Mesenchymal stem cell (in vitro differentiated cells and primary cell): ENCODE measurements at regions not wholly inside any gene's neighbourhood (a gene's known extent, or its start where the extent isn't known, plus 50 kb on each side); places are given as distances from the start of the nearest gene placed in this dataset.

Experiments
- DNase-seq: peaks from one replicate; pipeline ENCODE4 v3.0.0-alpha.2; 2013
- H2AFZ ChIP-seq: one replicate; pipeline ENCODE4 v1.6.1; 2013; ENCODE audit warnings: low read depth, mild to moderate bottlenecking, control low read depth, inconsistent platforms, low read length, moderate library complexity
- H2AK5ac ChIP-seq: 2 replicates; pipeline ENCODE4 v1.6.1; 2013; ENCODE audit warnings: low read length, moderate library complexity, mild to moderate bottlenecking, inconsistent platforms; ENCODE audit not compliant: severe bottlenecking
- H2BK120ac ChIP-seq: one replicate; pipeline ENCODE4 v1.6.1; 2013; ENCODE audit warnings: low read depth, mild to moderate bottlenecking, inconsistent platforms, low read length, moderate library complexity
- H2BK12ac ChIP-seq, 2 experiments: one replicate each; pipeline ENCODE4 v1.6.1; 2013; ENCODE audit warnings: inconsistent platforms in 2 of 2, low read length in 2 of 2, mild to moderate bottlenecking in 2 of 2, moderate library complexity in 2 of 2, control low read depth in 1 of 2
- H2BK15ac ChIP-seq: one replicate; pipeline ENCODE4 v1.6.1; 2013; ENCODE audit warnings: mild to moderate bottlenecking, low read depth, inconsistent platforms; ENCODE audit not compliant: poor library complexity, severe bottlenecking
- H2BK5ac ChIP-seq: 2 replicates; pipeline ENCODE4 v1.6.1; 2013; ENCODE audit warnings: low read depth, mild to moderate bottlenecking, low read length, control low read depth, inconsistent platforms; ENCODE audit not compliant: poor library complexity, severe bottlenecking
- H3K14ac ChIP-seq, 2 experiments: one replicate each; pipeline ENCODE4 v1.6.1; 2013; ENCODE audit warnings: inconsistent platforms in 2 of 2, low read length in 2 of 2, control low read depth in 1 of 2, mild to moderate bottlenecking in 1 of 2, moderate library complexity in 1 of 2
- H3K18ac ChIP-seq, 2 experiments: one replicate each; pipeline ENCODE4 v1.6.1; 2013; ENCODE audit warnings: inconsistent platforms in 2 of 2, low read length in 2 of 2, control low read depth in 1 of 2, low read depth in 1 of 2, mild to moderate bottlenecking in 1 of 2
- H3K23ac ChIP-seq, 2 experiments: one replicate each; pipeline ENCODE4 v1.6.1; 2013; ENCODE audit warnings: inconsistent platforms in 2 of 2, low read length in 2 of 2, mild to moderate bottlenecking in 2 of 2, moderate library complexity in 2 of 2, control low read depth in 1 of 2
- H3K27ac ChIP-seq: 2 replicates; pipeline ENCODE4 v1.5.1; 2013; ENCODE audit warnings: mild to moderate bottlenecking, moderate library complexity, low read length, control low read depth, inconsistent platforms; ENCODE audit not compliant: poor library complexity, severe bottlenecking
- H3K27me3 ChIP-seq, 2 experiments: 2 replicates each; pipeline versions ENCODE4 v1.6.1 to v1.7.0; 2013; ENCODE audit warnings: low read length in 2 of 2, mild to moderate bottlenecking in 2 of 2, moderate library complexity in 2 of 2, control low read depth in 1 of 2, inconsistent platforms in 1 of 2; ENCODE audit not compliant: control insufficient read depth in 1 of 2, insufficient read depth in 1 of 2
- H3K36me3 ChIP-seq, 2 experiments: 2 replicates each; pipeline versions ENCODE4 v1.6.1 to v1.7.0; 2013; ENCODE audit warnings: low read length in 2 of 2, control low read depth in 1 of 2, inconsistent platforms in 1 of 2, low read depth in 1 of 2, mild to moderate bottlenecking in 1 of 2; ENCODE audit not compliant: insufficient read depth in 2 of 2, control insufficient read depth in 1 of 2
- H3K4ac ChIP-seq, 2 experiments: one replicate each; pipeline ENCODE4 v1.6.1; 2013; ENCODE audit warnings: inconsistent platforms in 2 of 2, low read length in 2 of 2, mild to moderate bottlenecking in 2 of 2, moderate library complexity in 2 of 2, control low read depth in 1 of 2, low read depth in 1 of 2
- H3K4me1 ChIP-seq: 2 replicates; pipeline ENCODE4 v1.6.1; 2013; ENCODE audit warnings: low read depth, low read length, control low read depth; ENCODE audit not compliant: control insufficient read depth, insufficient read depth
- H3K4me2 ChIP-seq: 2 replicates; pipeline ENCODE4 v1.6.1; 2013; ENCODE audit warnings: low read length, mild to moderate bottlenecking, inconsistent platforms; ENCODE audit not compliant: poor library complexity, severe bottlenecking
- H3K4me3 ChIP-seq, 2 experiments: 2 replicates each; pipeline versions ENCODE4 v1.5.1 to v1.7.0; 2013; ENCODE audit warnings: low read length in 2 of 2, mild to moderate bottlenecking in 2 of 2, control low read depth in 1 of 2, low read depth in 1 of 2; ENCODE audit not compliant: insufficient read depth in 1 of 2
- H3K79me1 ChIP-seq: replicated peaks from 2 replicates; pipeline ENCODE4 v1.6.1; 2013; ENCODE audit warnings: mild to moderate bottlenecking, control low read depth, low read length, inconsistent platforms; ENCODE audit not compliant: poor library complexity, severe bottlenecking
- H3K9ac ChIP-seq: 2 replicates; pipeline ENCODE4 v1.7.0; 2013; ENCODE audit warnings: mild to moderate bottlenecking, low read length, moderate library complexity
- H3K9me3 ChIP-seq: 2 replicates; pipeline ENCODE4 v1.7.0; 2013; ENCODE audit warnings: mild to moderate bottlenecking, low read length; ENCODE audit not compliant: control insufficient read depth
- H4K8ac ChIP-seq: one replicate; pipeline ENCODE4 v1.6.1; 2013; ENCODE audit warnings: inconsistent platforms, mild to moderate bottlenecking, low read length, moderate library complexity
- H4K91ac ChIP-seq: one replicate; pipeline ENCODE4 v1.6.1; 2013; ENCODE audit warnings: mild to moderate bottlenecking, low read length, inconsistent platforms
- WGBS: methylation state at CpG from one replicate; pipeline ENCODE4 v1.1.7; 2013; ENCODE audit warnings: mixed read lengths; 5-methylcytosine and 5-hydroxymethylcytosine counted together

- Histone ChIP-seq H3K4me1 (no peaks in the 10 kb centered on the region), H3K4ac (no peak overlapping the region), H3K79me1 (no peaks in the 10 kb centered on the region), H3K18ac (no peak overlapping the region), H2BK120ac (no peak overlapping the region), H2AK5ac (no peak overlapping the region), H4K91ac (no peak overlapping the region), H3K4me2 (no peak overlapping the region), H4K8ac (no peak overlapping the region), H2AFZ (no peak overlapping the region), H3K36me3 (no peaks in the 10 kb centered on the region), H2BK12ac (no peak overlapping the region), H2BK5ac (no peak overlapping the region), H3K9me3 (peaks cover 3% of the 10 kb centered on the region), H3K23ac (no peak overlapping the region), H2BK15ac (no peak overlapping the region), H3K14ac (no peak overlapping the region), H3K27me3 (no peaks in the 10 kb centered on the region), H3K9ac (no peak overlapping the region), H3K4me3 (no peak overlapping the region), H3K27ac (no peak overlapping the region)
- 90% methylated on average over 5 of the region's 5 CpGs for WGBS
- DNase-seq: no peak
Observed at GRCh38 chr7:124645704-124646103, 119.9 kb downstream of the GPR37 start.

DNA sequence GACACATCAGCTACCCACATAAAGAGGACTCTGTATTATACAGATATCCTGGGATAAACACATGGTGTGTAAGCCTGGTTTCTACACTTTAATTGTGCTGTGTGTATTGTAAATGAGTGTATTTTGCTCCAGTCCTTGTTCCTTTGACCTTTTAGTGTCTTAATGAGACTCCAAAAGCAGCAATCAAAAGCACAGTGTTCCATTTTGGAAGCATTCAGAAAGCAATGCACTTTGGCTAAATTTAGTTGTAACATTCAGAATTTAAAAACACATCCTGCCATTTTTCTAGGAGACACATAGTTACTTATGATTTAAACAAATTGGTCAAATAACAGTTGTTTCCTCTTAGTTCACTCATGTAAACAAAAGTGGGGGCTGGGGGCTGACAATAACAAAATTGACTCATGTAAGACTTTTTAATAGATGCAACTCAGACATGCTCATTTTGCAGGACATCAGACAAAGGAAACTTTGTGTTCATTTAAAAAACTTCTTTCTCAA, 122.2 kb downstream of the GPR37 start:
- no peaks in the 10 kb centered on the region for H3K4me1 ChIP-seq
- H3K9ac ChIP-seq: no peak overlapping the region
- H3K79me1 ChIP-seq: no peaks in the 10 kb centered on the region
- H3K9me3 ChIP-seq: peaks cover 3% of the 10 kb centered on the region
- no peaks in the 10 kb centered on the region for H3K36me3 ChIP-seq
- no peak overlapping the region for H2BK15ac ChIP-seq
- no peak overlapping the region for H3K4me2 ChIP-seq
- no peak overlapping the region for H4K91ac ChIP-seq
- no peak overlapping the region for H3K18ac ChIP-seq
- peak; percentile 3 for DNase-seq
- H3K4me3 ChIP-seq: no peak overlapping the region
- no peaks in the 10 kb centered on the region for H3K27me3 ChIP-seq
- no peak overlapping the region for H3K14ac ChIP-seq
- H4K8ac ChIP-seq: no peak overlapping the region
- no peak overlapping the region for H3K4ac ChIP-seq
- H3K27ac ChIP-seq: no peak overlapping the region
- no peak overlapping the region for H2BK12ac ChIP-seq
- H2AK5ac ChIP-seq: no peak overlapping the region
- no peak overlapping the region for H2BK120ac ChIP-seq
- no peak overlapping the region for H2AFZ ChIP-seq
- H3K23ac ChIP-seq: no peak overlapping the region
- no peak overlapping the region for H2BK5ac ChIP-seq

DNA sequence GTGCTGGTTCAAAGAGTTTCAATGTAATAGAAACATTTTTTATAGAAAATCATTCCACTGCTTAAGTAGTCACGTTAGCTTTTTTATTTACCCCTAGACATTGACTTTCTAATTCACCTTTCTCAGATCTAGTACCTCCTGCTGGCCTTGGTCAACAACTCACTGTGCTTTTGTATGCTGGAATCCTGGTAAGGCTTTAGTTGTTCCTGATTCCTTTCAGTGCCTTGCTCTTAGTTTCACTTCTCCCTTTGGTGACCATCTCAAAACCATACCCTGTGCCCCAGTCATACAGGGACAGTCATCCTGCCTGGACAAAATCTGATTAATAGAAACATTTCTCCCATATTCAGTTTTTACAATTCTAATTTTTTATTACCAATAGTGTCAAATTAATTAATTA, 130.2 kb downstream of the GPR37 start:
- WGBS: 56% methylated on average over 1 of the region's 1 CpG
- no peak overlapping the region for H2AFZ ChIP-seq
- no peaks in the 10 kb centered on the region for H3K79me1 ChIP-seq

GRCh38 chr7:124633740-124634139, 131.9 kb downstream of the GPR37 start:
- Histone ChIP-seq H4K8ac (no peak overlapping the region), H3K9me3 (no peaks in the 10 kb centered on the region), H2BK5ac (no peak overlapping the region), H2AK5ac (no peak overlapping the region), H3K4ac (no peak overlapping the region), H3K4me2 (no peak overlapping the region), H3K36me3 (no peaks in the 10 kb centered on the region), H3K27me3 (no peaks in the 10 kb centered on the region), H3K4me1 (no peaks in the 10 kb centered on the region), H2BK120ac (no peak overlapping the region), H2AFZ (no peak overlapping the region), H4K91ac (no peak overlapping the region), H3K9ac (no peak overlapping the region), H3K23ac (no peak overlapping the region), H2BK15ac (no peak overlapping the region), H3K79me1 (no peaks in the 10 kb centered on the region), H2BK12ac (no peak overlapping the region), H3K4me3 (no peak overlapping the region), H3K14ac (peak overlapping the region in 1 of 2 experiments; percentile 75), H3K27ac (no peak overlapping the region), H3K18ac (no peak overlapping the region)
- 88% methylated on average over 6 of the region's 6 CpGs for WGBS
- no peak for DNase-seq

More for the DNA sequence above, 130.2 kb downstream of the GPR37 start:
- H2BK120ac ChIP-seq: no peak overlapping the region
- no peak overlapping the region for H3K27ac ChIP-seq
- H3K4me3 ChIP-seq: no peak overlapping the region
- H3K18ac ChIP-seq: no peak overlapping the region
- no peak overlapping the region for H2BK5ac ChIP-seq
- H3K9ac ChIP-seq: no peak overlapping the region
- no peak overlapping the region for H3K14ac ChIP-seq
- H2BK15ac ChIP-seq: no peak overlapping the region
- H4K8ac ChIP-seq: no peak overlapping the region
- no peaks in the 10 kb centered on the region for H3K9me3 ChIP-seq
- H3K4me2 ChIP-seq: no peak overlapping the region
- no peaks in the 10 kb centered on the region for H3K36me3 ChIP-seq
- no peak for DNase-seq
- H2BK12ac ChIP-seq: no peak overlapping the region
- no peak overlapping the region for H3K4ac ChIP-seq
- no peak overlapping the region for H3K23ac ChIP-seq
- no peaks in the 10 kb centered on the region for H3K27me3 ChIP-seq
- no peak overlapping the region for H2AK5ac ChIP-seq
- no peaks in the 10 kb centered on the region for H3K4me1 ChIP-seq
- H4K91ac ChIP-seq: no peak overlapping the region
